OCI-LY7 (cell line): ENCODE measurements at regions not wholly inside any gene's neighbourhood (a gene's known extent, or its start where the extent isn't known, plus 50 kb on each side); places are given as distances from the start of the nearest gene placed in this dataset.

ENCODE experiments used
- CTCF ChIP-seq: fragments of 200-600 bp; sonication (generic); conservative IDR thresholded peaks from 2 replicates; pipeline ENCODE4 v1.5.1; 2014; ENCODE audit warnings: mild to moderate bottlenecking, antibody characterized with exemption, low read length, moderate library complexity, mixed read lengths
- EZH2phosphoT487 ChIP-seq: fragments of 200-600 bp; sonication (generic); IDR thresholded peaks from 2 replicates; pipeline ENCODE4 v1.6.1; 2018; ENCODE audit warnings: low read depth, borderline replicate concordance, mild to moderate bottlenecking, mixed run types, antibody characterized with exemption, low read length, moderate library complexity, mixed read lengths

- no peak for TF ChIP-seq CTCF
- TF ChIP-seq EZH2phosphoT487: no peak
Observed at GRCh38 chr14:89498878-89499277, 81.8 kb upstream of the FOXN3 start.
